Fibroblast of the aortic adventitia (primary cell): ENCODE measurements at regions not wholly inside any gene's neighbourhood (a gene's known extent, or its start where the extent isn't known, plus 50 kb on each side); places are given as distances from the start of the nearest gene placed in this dataset.
A peak's percentile ranks its signal among the peaks of the same experiment; 100 is the strongest.

Experiments
- DNase-seq: peaks from one replicate; pipeline ENCODE4 v3.0.0-alpha.2; 2010; ENCODE audit warnings: low read depth
- H3K4me3 ChIP-seq: 2 replicates; pipeline ENCODE4 v1.5.1; 2011; ENCODE audit warnings: low read depth, mild to moderate bottlenecking, control low read depth, low read length, moderate library complexity
- TF ChIP-seq, protein P1 (sequence below): IDR thresholded peaks from 2 replicates; pipeline ENCODE4 v1.5.1; 2011; ENCODE audit warnings: mild to moderate bottlenecking, low read length, control low read depth, inconsistent platforms; ENCODE audit not compliant: insufficient read depth

DNA sequence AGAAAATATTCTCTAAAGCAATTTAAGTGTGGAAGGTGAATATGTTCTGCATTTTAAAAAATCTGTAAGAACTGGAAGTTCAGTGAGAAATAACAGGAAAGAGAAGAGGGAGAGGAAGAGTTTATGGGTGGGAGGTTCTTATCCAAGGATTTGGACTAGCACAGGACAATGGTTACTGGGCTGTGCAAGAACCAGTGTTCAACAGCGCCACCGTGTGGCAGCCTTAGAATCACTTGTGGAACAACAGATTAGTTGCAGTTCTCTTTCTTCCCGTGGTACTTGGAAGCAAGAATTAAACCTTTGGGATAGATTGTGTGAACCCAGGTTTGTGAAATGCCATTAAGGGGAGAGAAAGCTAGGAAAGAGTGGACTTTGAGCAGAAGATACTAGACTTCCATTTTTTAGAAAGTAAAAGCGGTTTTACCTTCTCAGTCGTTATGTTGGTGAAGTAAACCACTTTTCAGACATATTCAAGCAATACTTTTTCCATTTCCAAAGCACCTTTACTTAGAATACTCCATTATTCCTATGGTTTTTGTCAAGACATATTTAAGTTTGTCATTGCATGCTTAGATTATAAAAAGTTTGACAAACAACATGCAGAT lies 436.7 kb downstream of the RNF144B start:
- no peak overlapping the region for H3K4me3 ChIP-seq
- peak; percentile 6 for DNase-seq
- TF ChIP-seq, protein P1, sequence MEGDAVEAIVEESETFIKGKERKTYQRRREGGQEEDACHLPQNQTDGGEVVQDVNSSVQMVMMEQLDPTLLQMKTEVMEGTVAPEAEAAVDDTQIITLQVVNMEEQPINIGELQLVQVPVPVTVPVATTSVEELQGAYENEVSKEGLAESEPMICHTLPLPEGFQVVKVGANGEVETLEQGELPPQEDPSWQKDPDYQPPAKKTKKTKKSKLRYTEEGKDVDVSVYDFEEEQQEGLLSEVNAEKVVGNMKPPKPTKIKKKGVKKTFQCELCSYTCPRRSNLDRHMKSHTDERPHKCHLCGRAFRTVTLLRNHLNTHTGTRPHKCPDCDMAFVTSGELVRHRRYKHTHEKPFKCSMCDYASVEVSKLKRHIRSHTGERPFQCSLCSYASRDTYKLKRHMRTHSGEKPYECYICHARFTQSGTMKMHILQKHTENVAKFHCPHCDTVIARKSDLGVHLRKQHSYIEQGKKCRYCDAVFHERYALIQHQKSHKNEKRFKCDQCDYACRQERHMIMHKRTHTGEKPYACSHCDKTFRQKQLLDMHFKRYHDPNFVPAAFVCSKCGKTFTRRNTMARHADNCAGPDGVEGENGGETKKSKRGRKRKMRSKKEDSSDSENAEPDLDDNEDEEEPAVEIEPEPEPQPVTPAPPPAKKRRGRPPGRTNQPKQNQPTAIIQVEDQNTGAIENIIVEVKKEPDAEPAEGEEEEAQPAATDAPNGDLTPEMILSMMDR, result peak; percentile 32

DNA sequence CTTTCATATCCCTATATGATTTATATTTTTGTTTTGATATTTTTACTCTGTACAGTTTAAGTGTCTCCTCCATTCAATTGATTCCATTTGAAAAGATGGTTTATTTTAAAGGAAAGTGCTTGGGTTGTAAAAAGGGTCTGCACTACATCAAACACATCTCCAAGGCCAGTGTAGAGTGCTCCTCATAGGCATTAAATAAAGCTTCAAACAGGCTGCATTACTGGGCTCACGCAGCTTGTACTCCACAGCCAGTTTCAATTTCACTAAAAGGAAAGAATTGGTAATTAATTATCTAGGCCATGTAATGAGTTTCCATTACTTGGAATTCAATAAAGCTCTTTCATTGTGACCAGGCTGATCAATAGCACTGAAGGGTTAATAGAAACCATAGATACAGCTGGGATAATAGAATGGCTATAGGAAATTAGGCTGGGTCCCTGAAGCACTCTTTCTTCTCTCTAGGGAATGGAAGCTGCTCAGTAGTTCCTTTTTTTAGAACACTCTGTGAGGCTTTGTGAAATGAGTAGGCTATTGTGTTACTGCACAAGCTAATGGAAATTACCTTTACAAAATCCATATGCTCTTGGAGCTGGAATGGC lies 442.2 kb downstream of the RNF144B start:
- TF ChIP-seq, protein P1, result no peak

DNA sequence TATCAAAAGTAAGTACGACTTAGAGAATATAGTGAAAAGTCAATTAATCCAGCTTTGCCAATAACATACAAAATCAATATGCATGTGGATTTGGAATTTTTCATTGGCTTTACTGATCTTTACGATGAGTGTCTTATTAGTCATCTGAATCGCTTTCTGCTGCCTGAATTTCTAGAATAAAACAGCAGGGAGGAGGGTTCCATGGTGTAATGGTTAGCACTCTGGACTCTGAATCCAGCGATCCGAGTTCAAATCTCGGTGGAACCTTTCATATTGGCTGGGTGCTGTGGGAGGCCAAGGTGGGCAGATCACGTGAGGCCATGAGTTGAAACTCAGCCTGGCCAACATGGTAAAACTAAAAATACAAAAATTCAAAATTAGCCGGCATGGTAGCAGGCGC lies 448.8 kb downstream of the RNF144B start:
- TF ChIP-seq, protein P1, result no peak
- DNase-seq, result no peak
- H3K4me3 ChIP-seq, result no peak overlapping the region

More for the DNA sequence above, 442.2 kb downstream of the RNF144B start:
- H3K4me3 ChIP-seq, result no peak overlapping the region
- DNase-seq, result no peak

DNA sequence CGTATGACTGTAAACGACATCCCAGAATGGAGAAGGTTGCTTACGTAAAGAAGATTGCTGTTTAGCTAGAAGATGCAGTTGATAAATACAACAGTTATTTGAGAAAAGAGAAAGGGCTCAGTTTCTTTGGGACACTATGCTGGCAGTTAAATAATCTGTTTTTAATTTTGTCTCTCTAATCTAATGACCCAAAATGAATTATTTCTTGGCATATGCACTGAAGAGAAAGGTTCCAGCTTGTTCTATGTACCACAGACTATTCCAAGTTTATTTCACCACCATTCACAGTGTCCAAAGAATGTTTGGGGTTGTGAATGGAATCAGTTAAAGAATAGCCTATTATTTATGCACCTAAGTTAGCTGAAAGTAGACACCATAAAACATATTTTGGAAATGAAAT lies 449.9 kb downstream of the RNF144B start:
- H3K4me3 ChIP-seq, result no peak overlapping the region
- TF ChIP-seq, protein P1, result no peak
- DNase-seq, result no peak

DNA sequence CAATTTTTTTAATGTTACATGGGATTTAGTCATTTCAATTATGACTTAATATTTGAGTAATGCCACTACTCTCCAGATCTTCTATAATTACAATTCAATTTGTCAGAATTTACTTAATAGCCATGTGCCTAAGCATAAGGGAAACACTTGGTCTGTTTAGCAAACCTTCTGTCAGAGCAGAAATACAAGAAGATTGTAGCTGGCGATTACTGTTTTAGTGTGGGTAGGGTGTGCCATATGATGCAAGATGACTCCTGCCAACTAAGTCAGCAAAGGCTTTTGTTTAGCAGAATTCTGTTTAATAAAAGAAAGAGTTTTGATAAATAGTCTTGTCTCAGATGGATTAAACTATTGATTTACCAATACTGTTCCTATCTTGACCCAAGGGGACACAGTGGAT lies 455.4 kb downstream of the RNF144B start:
- TF ChIP-seq, protein P1, result no peak
- H3K4me3 ChIP-seq, result no peak overlapping the region
- no peak for DNase-seq

DNA sequence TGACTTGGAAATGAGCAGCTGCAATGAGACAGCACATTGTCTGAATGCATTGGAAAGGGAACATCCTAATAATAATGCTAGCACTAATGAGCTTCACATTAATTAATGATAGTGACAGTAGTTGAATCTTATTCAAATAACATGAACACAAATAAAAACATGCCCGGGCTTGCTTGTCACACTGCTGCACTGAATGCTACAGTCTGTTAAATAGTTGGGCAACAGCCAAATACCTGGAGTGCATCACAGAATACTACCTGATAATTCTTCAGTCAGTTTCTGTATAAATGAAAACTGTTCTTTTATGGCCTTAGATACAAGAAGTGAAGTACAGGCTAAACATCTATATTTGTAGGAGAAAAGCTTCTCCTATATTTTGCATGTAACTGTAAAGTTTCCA lies 458.7 kb downstream of the RNF144B start:
- DNase-seq, result no peak
- no peak overlapping the region for H3K4me3 ChIP-seq
- TF ChIP-seq, protein P1, result no peak

DNA sequence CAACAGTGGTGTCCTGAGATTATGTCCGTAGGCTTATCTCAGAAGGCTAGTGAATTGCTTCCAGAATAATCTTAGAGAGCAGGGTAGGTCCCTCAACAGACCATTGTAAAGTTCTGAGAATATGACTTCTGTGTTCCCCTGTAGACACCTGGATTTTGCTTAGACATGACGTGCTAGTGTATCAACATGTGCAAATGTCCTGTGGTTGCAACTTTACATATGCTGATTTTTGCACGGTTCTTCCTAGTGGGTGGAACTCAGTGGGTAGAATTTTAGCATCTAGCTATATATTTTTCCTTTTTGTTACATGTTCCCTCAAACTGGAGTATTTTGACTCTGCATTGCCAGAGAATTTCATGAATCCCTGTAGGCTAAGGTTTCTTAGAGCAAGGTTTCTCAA lies 459.2 kb downstream of the RNF144B start:
- no peak for DNase-seq
- no peak overlapping the region for H3K4me3 ChIP-seq
- TF ChIP-seq, protein P1, result no peak
